Type B pancreatic cell (in vitro differentiated cells): ENCODE measurements at regions not wholly inside any gene's neighbourhood (a gene's known extent, or its start where the extent isn't known, plus 50 kb on each side); places are given as distances from the start of the nearest gene placed in this dataset.

Experiments used
- DNase-seq: peaks from one replicate; pipeline ENCODE4 v3.0.0; 2021; ENCODE audit warnings: mixed read lengths; ENCODE audit not compliant: unreplicated experiment; ENCODE audit errors: extremely low spot score
- H3K27ac Mint-ChIP-seq: 2 replicates; pipeline ENCODE4 v1.8.0; 2021; ENCODE audit warnings: mild to moderate bottlenecking, mixed read lengths
- H3K27me3 Mint-ChIP-seq: 2 replicates; pipeline ENCODE4 v1.8.0; 2021; ENCODE audit warnings: mixed read lengths
- H3K36me3 Mint-ChIP-seq: 2 replicates; pipeline ENCODE4 v1.8.0; 2021; ENCODE audit warnings: mixed read lengths
- H3K4me1 Mint-ChIP-seq: one replicate; pipeline ENCODE4 v1.8.0; 2021; ENCODE audit warnings: mixed read lengths; ENCODE audit not compliant: unreplicated experiment
- H3K4me3 Mint-ChIP-seq: 2 replicates; pipeline ENCODE4 v1.8.0; 2021; ENCODE audit warnings: mild to moderate bottlenecking, mixed read lengths
- H3K9me3 Mint-ChIP-seq: 2 replicates; pipeline ENCODE4 v1.8.0; 2021; ENCODE audit warnings: mixed read lengths
- TF ChIP-seq, protein P1 (sequence below): fragments of 200-600 bp; sonication (generic); conservative IDR thresholded peaks from 2 replicates; pipeline ENCODE4 v1.5.0; 2021; ENCODE audit warnings: antibody characterized with exemption, mild to moderate bottlenecking

DNA sequence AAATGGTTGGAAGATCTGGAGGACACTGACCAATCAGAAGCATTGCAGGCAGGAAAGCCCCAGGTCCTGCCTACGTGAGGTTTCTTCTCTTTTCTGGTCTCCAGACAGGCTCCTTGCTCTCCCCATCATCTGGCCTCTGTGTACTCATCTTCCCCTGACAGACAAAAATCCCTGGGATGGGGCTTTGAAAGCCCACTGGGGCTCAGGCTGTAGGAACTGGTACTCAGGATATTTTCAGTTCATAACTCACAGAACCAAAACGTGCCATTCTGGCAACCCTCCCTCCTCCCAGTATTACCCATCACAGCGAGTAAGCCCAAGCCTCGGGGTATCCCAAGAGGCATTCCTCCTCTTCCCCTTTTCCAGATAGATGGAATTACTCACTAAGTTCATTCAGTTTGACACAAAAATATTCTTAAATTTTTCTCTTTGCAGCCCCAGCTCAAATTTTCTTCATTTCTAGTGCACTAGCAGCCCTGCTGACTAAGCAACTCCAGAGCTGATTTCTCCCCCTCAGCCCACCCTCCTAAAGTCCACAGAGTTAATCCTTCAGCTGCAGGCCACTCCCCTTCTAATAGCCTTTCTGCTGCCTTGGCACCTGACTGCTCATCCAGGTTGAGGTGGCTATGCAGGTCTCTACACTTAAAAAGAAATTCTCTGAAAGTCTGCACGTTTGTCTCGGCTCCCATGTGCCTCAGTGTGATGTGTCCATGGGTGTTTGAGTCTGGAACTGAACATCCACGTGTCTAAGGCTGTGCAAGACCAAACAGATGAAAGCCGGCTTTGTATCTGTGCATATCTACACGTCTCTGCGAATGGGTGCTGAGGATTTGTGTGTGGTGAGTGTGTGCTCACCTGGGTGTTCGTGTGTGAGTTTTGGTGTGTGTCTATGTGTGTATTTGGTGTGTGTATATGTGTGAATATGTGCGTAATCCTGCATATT, 331.4 kb downstream of the CCSER2 start:
- TF ChIP-seq, protein P1, sequence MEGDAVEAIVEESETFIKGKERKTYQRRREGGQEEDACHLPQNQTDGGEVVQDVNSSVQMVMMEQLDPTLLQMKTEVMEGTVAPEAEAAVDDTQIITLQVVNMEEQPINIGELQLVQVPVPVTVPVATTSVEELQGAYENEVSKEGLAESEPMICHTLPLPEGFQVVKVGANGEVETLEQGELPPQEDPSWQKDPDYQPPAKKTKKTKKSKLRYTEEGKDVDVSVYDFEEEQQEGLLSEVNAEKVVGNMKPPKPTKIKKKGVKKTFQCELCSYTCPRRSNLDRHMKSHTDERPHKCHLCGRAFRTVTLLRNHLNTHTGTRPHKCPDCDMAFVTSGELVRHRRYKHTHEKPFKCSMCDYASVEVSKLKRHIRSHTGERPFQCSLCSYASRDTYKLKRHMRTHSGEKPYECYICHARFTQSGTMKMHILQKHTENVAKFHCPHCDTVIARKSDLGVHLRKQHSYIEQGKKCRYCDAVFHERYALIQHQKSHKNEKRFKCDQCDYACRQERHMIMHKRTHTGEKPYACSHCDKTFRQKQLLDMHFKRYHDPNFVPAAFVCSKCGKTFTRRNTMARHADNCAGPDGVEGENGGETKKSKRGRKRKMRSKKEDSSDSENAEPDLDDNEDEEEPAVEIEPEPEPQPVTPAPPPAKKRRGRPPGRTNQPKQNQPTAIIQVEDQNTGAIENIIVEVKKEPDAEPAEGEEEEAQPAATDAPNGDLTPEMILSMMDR: no peak
- Mint-ChIP-seq H3K4me1 (peaks cover 12% of the 10 kb centered on the region), H3K4me3 (peak overlapping the region; percentile 1), H3K36me3 (no peaks in the 10 kb centered on the region), H3K9me3 (no peaks in the 10 kb centered on the region), H3K27me3 (no peaks in the 10 kb centered on the region), H3K27ac (no peak overlapping the region)
- no peak for DNase-seq

DNA sequence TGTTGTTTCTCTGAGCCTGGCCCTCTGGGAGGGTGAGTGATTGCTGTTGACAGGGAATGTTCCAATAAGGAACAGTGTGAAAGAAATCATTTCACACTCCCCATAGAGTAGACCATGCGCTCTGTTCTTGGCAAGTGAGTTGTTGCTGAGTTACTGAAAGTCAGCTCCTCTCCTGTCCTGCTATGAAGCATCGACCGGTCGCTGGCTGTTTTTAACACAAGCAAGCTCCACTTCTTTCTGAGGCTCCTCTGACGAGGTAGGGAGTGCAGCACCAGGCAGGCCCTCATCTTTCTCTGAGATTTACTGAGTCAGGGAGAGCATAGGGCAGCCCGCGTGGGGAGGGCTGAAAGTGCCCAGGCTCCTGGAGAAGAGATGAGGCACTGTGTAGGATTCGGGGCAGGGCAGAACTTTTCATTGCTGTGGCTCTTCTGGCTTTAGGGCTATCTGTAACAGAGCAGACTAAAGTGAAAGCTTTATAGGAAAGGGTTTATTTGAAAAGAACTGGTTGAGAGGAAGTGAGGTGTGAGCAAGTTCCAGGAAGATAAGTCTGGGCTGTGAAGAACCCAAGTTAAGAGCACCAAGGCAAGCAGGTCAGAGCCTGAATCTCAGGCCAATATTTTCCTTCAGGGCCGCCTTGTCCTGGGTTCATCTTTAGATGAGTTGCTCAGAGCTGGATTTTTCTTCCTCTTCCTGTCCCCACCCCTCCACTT, 332.2 kb downstream of the CCSER2 start:
- Mint-ChIP-seq H3K27me3 (peaks cover 1% of the 10 kb centered on the region), H3K9me3 (no peaks in the 10 kb centered on the region), H3K4me1 (peaks cover 12% of the 10 kb centered on the region), H3K4me3 (peak overlapping the region; percentile 1), H3K27ac (no peak overlapping the region), H3K36me3 (no peaks in the 10 kb centered on the region)
- no peak for DNase-seq
- TF ChIP-seq, protein P1: no peak

DNA sequence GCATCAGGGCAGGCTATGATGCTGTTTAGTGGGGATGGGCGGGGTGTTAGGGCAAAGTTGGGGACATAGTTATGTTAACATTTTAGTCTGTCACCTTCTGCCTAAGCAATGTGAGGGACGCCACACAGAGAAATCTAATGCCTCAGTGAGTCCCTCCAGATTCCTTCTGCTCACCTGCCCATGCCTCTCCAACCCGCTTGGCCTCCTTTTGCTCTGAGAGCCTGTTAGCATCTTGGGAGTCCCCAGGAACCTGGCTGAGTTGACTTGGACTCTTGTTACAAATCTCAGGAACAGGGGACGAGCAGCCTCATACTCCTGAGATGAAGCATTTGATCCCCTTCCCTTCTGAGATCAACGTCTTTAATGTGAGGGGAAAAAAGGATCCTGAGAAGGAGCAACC, 336.8 kb downstream of the CCSER2 start:
- H3K27me3 Mint-ChIP-seq: peaks cover 21% of the 10 kb centered on the region
- no peaks in the 10 kb centered on the region for H3K36me3 Mint-ChIP-seq
- H3K9me3 Mint-ChIP-seq: no peaks in the 10 kb centered on the region
- no peak overlapping the region for H3K27ac Mint-ChIP-seq
- peaks cover 6% of the 10 kb centered on the region for H3K4me1 Mint-ChIP-seq
- DNase-seq: no peak
- H3K4me3 Mint-ChIP-seq: no peak overlapping the region
- TF ChIP-seq, protein P1: no peak

DNA sequence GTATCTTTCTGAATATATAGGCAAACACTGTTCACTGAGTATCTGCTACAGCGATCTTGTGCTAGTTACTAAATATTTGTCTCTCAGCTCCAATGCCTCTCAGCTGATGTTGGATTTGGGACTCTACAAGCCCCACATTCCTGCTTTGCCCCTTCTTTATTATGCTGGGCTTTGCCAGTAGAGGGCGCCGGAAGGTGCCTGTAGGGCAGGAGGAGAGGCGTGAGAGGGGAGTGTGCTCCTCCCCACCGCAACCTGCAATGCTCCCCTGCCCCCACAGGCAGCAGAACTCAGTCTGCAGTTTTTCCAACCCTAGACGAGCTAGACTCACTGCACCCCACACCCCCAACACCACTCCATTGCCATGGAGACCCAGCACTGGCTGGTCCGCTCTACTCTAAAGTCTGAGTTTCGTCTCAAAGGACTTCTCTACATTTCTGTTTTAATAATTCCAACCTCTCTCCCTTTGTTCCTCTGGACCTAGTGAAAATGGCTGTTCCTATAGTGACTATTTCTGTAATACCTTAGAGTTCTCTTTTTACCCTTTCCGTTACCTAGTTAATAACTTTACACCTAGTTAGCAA, 337.6 kb downstream of the CCSER2 start:
- no peaks in the 10 kb centered on the region for H3K4me1 Mint-ChIP-seq
- no peak overlapping the region for H3K4me3 Mint-ChIP-seq
- TF ChIP-seq, protein P1: peak; percentile 59
- no peaks in the 10 kb centered on the region for H3K9me3 Mint-ChIP-seq
- peaks cover 21% of the 10 kb centered on the region for H3K27me3 Mint-ChIP-seq
- H3K27ac Mint-ChIP-seq: no peak overlapping the region
- DNase-seq: no peak
- H3K36me3 Mint-ChIP-seq: no peaks in the 10 kb centered on the region

DNA sequence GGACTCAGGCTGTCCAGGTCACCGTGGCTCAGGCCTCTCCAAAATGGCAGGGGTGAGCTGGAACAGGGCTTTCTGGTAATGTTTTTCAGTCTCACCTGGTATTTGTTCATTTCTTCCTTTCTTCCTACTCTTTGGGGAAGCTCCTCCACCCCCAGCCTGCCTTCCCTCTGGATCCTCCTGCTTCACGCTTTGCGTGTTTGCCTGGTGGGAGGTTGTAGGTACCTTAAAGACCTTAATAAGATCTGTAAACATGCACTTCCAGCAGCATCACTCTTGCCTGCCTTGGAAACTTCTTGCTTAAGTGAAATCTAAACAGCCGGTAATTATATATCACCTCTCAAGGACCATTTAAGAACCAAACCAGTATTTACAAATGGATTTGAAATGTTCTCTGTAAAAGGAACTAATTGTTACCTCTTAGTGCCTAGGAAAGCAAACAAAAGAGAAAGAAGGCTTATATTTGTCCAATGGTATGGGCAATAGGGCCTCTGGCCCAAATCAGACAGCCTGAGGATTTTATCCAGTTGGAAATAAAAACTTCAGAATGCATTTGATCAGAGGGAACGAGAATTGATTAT, 339.9 kb downstream of the CCSER2 start:
- H3K9me3 Mint-ChIP-seq: no peaks in the 10 kb centered on the region
- no peak overlapping the region for H3K27ac Mint-ChIP-seq
- no peak for DNase-seq
- H3K4me3 Mint-ChIP-seq: no peak overlapping the region
- no peaks in the 10 kb centered on the region for H3K4me1 Mint-ChIP-seq
- peaks cover 28% of the 10 kb centered on the region for H3K27me3 Mint-ChIP-seq
- TF ChIP-seq, protein P1: no peak
- H3K36me3 Mint-ChIP-seq: no peaks in the 10 kb centered on the region
